ENCODE measurements at regions not wholly inside any gene's neighbourhood (a gene's known extent, or its start where the extent isn't known, plus 50 kb on each side); places are given as distances from the start of the nearest gene placed in this dataset.

DNA sequence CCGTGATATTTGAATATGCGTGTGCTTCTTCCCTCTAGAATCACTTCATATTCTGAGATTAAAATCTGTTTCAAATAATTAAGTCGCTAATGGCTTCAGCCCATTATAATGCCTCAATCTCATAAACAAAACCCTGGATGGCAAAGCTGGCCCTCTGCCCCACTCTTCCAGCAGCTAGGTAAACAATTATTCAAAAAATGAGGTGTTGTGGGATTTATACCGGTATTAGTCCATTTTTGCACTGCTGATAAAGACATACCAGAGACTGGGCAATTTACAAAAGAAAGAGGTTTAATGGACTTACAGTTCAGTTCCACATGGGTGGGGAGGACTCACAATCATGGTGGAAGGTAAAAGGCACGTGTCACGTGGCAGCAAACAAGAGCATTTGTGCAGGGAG, 510.4 kb upstream of the ADGRL2 start:
- Histone ChIP-seq H3K79me1 (ENCODE audit: low read depth, low read length) (no peaks in the 10 kb centered on the region), H3K9ac (replicated peaks in 1 of 4; ENCODE audit: extremely low read depth in 1 of 4, low read depth in 3 of 4, low read length in 3 of 4) (no peak overlapping the region), H3K4me3 (ENCODE audit: extremely low read depth in 1 of 4, insufficient read depth in 2 of 4, low read depth in 3 of 4, low read length in 4 of 4) (no peak overlapping the region), H3K4me1 (replicated peaks in 1 of 4; ENCODE audit: control insufficient read depth in 3 of 4, insufficient read depth in 4 of 4, low read length in 3 of 4) (no peaks in the 10 kb centered on the region), H3K9me3 (ENCODE audit: insufficient read depth in 2 of 2, low read depth in 1 of 2, low read length in 1 of 2) (no peaks in the 10 kb centered on the region), H4K5ac (ENCODE audit: insufficient read length, low read depth, low read length) (no peak overlapping the region), H3K27me3 (replicated peaks in 1 of 4; ENCODE audit: control insufficient read depth in 3 of 4, extremely low read depth in 1 of 4, insufficient read depth in 3 of 4, low read length in 3 of 4) (no peaks in the 10 kb centered on the region), H2BK120ac (replicated peaks; ENCODE audit: low read depth, low read length) (no peak overlapping the region), H4K20me1 (replicated peaks in 1 of 2; ENCODE audit: control insufficient read depth in 1 of 2, insufficient read depth in 2 of 2, low read length in 2 of 2) (no peaks in the 10 kb centered on the region), H3K23ac (ENCODE audit: insufficient read length) (no peak overlapping the region), H3K79me2 (ENCODE audit: control insufficient read depth in 1 of 2, insufficient read depth in 2 of 2, low read length in 2 of 2) (no peaks in the 10 kb centered on the region), H2BK20ac (ENCODE audit: low read length) (no peak overlapping the region), H3K18ac (ENCODE audit: extremely low read depth, low read length) (no peak overlapping the region), H3K56ac (replicated peaks; ENCODE audit: insufficient read length, low read depth, low read length) (no peak overlapping the region), H3K4me2 (ENCODE audit: insufficient read depth in 1 of 2, low read depth in 2 of 2, low read length in 2 of 2) (no peak overlapping the region), H3K4ac (replicated peaks; ENCODE audit: insufficient read length, low read depth, low read length) (no peak overlapping the region), H4K8ac (ENCODE audit: extremely low read depth, insufficient read depth, low read length) (no peak overlapping the region), H2AK5ac (ENCODE audit: low read depth, low read length) (no peak overlapping the region), H2BK15ac (ENCODE audit: low read length) (no peak overlapping the region), H2BK12ac (ENCODE audit: low read depth, low read length) (no peak overlapping the region), H3K27ac (ENCODE audit: low read depth, low read length) (no peak overlapping the region), H3K36me3 (ENCODE audit: control insufficient read depth in 2 of 4, insufficient read depth in 4 of 4, low read length in 3 of 4) (no peaks in the 10 kb centered on the region), H3K14ac (ENCODE audit: insufficient read length) (no peak overlapping the region), H2AFZ (ENCODE audit: low read length) (no peak overlapping the region), H2BK5ac (ENCODE audit: low read depth, low read length) (no peak overlapping the region), H3K23me2 (ENCODE audit: low read depth, low read length) (no peaks in the 10 kb centered on the region), H4K91ac (replicated peaks; ENCODE audit: insufficient read length, low read length) (no peak overlapping the region)
- 95% methylated on average over 6 of the region's 6 CpGs; no CpG with 5 or more reads in 1 of the 2 experiments for WGBS, 2 experiments (ENCODE audit: extremely low coverage in 1 of 2, insufficient coverage in 1 of 2, insufficient read length in 1 of 2, insufficient replicate concordance in 2 of 2, low coverage in 1 of 2, low lambda C conversion rate in 2 of 2, missing lambda C conversion rate in 1 of 2)
- FAIRE-seq (no peak), DNase-seq (ENCODE audit: low read depth in 1 of 2, low spot score in 2 of 2) (no peak)
- no peak for TF ChIP-seq BACH1 (IDR thresholded peaks at IDR 0.05; ENCODE audit: low read length)
- no peak for TF ChIP-seq HDAC2 (IDR thresholded peaks at IDR 0.05; ENCODE audit: borderline replicate concordance in 1 of 2, low read depth in 2 of 2, low read length in 2 of 2)
- TF ChIP-seq, protein P1, sequence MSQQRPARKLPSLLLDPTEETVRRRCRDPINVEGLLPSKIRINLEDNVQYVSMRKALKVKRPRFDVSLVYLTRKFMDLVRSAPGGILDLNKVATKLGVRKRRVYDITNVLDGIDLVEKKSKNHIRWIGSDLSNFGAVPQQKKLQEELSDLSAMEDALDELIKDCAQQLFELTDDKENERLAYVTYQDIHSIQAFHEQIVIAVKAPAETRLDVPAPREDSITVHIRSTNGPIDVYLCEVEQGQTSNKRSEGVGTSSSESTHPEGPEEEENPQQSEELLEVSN (IDR thresholded peaks at IDR 0.05): no peak
- no peak for TF ChIP-seq POLR2A (IDR thresholded peaks at IDR 0.05; ENCODE audit: control extremely low read depth in 1 of 2, low read depth in 2 of 2, low read length in 2 of 2)
- no peak for TF ChIP-seq SIRT6 (IDR thresholded peaks at IDR 0.05; ENCODE audit: low read length)
- TF ChIP-seq HDAC6 (IDR thresholded peaks at IDR 0.05; ENCODE audit: low read depth, low read length): no peak
- no peak for TF ChIP-seq SRF (IDR thresholded peaks at IDR 0.05; ENCODE audit: low read depth, low read length)
- TF ChIP-seq RNF2 (IDR thresholded peaks at IDR 0.05; ENCODE audit: borderline replicate concordance, low read depth, low read length, missing control alignments, poor library complexity, severe bottlenecking): no peak
- no peak for TF ChIP-seq CREB1 (IDR thresholded peaks at IDR 0.05)
- no peak for TF ChIP-seq RXRA (IDR thresholded peaks at IDR 0.05; ENCODE audit: insufficient read depth, low read depth, low read length)
- no peak for TF ChIP-seq CHD2 (IDR thresholded peaks at IDR 0.05; ENCODE audit: low read length)
- POLR2A ChIA-PET (ENCODE audit: partially characterized antibody): no interaction called here
- CTCF ChIA-PET (ENCODE audit: partially characterized antibody): no interaction called here

All from H1 (cell line).